ENCODE measurements at regions not wholly inside any gene's neighbourhood (a gene's known extent, or its start where the extent isn't known, plus 50 kb on each side); places are given as distances from the start of the nearest gene placed in this dataset.

DNA sequence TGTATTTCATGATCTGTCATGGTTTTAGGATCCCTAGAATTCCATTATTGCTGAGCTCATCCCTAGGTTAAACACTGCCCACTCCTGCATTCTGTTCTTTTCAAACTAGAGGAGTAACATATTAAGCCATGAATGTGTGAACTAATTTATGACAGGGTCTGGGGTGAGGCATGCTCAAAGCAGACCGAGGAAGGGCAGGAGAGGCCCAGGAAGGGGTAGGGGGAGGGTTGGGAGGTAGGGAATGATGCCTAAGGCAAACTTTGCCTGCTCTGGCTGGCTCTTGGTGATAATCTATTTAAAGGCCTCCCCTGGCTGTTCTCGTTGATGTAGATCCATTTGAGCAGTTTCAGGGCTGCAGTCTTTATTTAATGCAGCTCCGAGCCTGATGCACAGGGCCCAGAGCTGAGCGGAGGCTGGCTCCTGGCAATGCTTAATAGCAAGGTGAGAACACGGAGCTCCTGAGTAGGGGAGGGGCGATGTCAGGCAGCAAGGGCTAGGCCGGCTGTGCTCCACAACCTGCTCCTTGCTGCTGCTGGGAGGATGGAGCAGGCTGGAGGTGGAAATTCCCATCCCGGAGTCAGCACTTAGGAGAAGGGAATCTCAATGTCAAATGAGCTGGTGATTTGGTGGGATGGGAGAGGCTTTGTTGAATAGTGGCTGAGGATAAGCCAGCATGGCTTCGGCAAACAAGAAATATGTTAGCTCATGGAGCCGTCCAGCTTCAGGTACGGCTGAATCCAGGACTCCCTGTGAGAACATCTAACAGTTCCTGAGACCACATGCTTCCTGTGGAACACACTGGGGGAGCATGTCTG is 73.2 kb upstream of the UNC5A start:
- Histone ChIP-seq H3K4me3 (replicated peaks; ENCODE audit: insufficient read depth, low read length) (no peak overlapping the region), H3K27me3 (ENCODE audit: insufficient read depth, poor library complexity, severe bottlenecking) (peaks cover 29% of the 10 kb centered on the region), H3K27ac (replicated peaks) (no peak overlapping the region)
- DNase-seq (ENCODE audit: low read depth in 1 of 2, low spot score in 1 of 2): no peak
- TF ChIP-seq SPI1 (IDR thresholded peaks at IDR 0.05; ENCODE audit: borderline replicate concordance, low read depth): no peak
- TF ChIP-seq, protein P1, sequence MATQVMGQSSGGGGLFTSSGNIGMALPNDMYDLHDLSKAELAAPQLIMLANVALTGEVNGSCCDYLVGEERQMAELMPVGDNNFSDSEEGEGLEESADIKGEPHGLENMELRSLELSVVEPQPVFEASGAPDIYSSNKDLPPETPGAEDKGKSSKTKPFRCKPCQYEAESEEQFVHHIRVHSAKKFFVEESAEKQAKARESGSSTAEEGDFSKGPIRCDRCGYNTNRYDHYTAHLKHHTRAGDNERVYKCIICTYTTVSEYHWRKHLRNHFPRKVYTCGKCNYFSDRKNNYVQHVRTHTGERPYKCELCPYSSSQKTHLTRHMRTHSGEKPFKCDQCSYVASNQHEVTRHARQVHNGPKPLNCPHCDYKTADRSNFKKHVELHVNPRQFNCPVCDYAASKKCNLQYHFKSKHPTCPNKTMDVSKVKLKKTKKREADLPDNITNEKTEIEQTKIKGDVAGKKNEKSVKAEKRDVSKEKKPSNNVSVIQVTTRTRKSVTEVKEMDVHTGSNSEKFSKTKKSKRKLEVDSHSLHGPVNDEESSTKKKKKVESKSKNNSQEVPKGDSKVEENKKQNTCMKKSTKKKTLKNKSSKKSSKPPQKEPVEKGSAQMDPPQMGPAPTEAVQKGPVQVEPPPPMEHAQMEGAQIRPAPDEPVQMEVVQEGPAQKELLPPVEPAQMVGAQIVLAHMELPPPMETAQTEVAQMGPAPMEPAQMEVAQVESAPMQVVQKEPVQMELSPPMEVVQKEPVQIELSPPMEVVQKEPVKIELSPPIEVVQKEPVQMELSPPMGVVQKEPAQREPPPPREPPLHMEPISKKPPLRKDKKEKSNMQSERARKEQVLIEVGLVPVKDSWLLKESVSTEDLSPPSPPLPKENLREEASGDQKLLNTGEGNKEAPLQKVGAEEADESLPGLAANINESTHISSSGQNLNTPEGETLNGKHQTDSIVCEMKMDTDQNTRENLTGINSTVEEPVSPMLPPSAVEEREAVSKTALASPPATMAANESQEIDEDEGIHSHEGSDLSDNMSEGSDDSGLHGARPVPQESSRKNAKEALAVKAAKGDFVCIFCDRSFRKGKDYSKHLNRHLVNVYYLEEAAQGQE (IDR thresholded peaks at IDR 0.05; ENCODE audit: insufficient replicate concordance, low read depth): no peak
- TF ChIP-seq GABPA (IDR thresholded peaks at IDR 0.05; ENCODE audit: low read depth): no peak
- TF ChIP-seq, protein P2, sequence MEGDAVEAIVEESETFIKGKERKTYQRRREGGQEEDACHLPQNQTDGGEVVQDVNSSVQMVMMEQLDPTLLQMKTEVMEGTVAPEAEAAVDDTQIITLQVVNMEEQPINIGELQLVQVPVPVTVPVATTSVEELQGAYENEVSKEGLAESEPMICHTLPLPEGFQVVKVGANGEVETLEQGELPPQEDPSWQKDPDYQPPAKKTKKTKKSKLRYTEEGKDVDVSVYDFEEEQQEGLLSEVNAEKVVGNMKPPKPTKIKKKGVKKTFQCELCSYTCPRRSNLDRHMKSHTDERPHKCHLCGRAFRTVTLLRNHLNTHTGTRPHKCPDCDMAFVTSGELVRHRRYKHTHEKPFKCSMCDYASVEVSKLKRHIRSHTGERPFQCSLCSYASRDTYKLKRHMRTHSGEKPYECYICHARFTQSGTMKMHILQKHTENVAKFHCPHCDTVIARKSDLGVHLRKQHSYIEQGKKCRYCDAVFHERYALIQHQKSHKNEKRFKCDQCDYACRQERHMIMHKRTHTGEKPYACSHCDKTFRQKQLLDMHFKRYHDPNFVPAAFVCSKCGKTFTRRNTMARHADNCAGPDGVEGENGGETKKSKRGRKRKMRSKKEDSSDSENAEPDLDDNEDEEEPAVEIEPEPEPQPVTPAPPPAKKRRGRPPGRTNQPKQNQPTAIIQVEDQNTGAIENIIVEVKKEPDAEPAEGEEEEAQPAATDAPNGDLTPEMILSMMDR (IDR thresholded peaks at IDR 0.05; ENCODE audit: insufficient read depth, low read length): no peak

DNA sequence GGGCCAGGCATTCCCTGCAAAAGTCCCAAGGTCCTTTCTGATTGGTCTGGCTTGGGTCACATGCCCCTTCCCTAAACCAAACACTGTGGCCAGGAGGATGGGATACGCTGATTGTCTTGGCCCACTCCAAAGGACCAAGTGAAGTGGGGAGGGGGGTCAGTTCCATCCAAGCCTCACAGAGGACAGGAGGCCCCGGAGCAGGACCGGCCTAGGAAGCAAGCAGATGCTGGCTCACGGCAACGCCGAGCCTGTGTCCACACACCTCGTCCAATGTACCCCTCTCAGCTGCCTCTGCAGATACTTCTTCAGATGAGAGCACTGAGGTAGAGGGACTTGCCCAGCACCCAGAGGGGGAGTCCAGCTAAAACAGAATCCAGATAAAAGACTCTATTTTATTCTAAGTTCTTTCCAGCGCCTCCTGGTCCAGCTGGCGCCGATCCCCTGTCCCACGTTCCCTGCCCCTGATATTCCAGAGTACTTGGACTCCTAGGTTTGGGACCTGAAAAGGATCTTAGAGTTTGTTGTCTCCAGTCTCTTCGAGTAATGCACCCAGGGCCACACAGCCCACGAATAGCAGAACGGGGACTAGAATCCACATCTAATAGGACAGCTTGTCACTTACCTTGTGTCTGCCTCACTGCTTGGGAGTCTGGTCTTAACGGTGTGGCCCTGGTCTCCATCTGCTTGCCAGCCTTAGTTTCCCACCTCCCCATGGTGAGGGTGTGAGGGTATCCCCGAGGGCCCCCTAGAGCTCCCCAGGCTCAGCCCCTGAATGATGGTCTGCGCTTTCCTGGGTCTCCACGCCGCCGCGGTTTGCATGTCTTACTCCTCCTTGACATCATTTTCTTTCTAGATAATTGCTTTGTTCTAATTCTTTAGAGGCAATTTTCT is 72.4 kb upstream of the UNC5A start:
- DNase-seq (ENCODE audit: low read depth in 1 of 2, low spot score in 1 of 2): no peak
- TF ChIP-seq, protein P1 (IDR thresholded peaks at IDR 0.05; ENCODE audit: insufficient replicate concordance, low read depth): no peak
- TF ChIP-seq SPI1 (IDR thresholded peaks at IDR 0.05; ENCODE audit: borderline replicate concordance, low read depth): no peak
- TF ChIP-seq, protein P2 (IDR thresholded peaks at IDR 0.05; ENCODE audit: insufficient read depth, low read length): no peak
- no peak for TF ChIP-seq POLR2AphosphoS5 (IDR thresholded peaks at IDR 0.05; ENCODE audit: low read depth)
- TF ChIP-seq GABPA (IDR thresholded peaks at IDR 0.05; ENCODE audit: low read depth): no peak
- Histone ChIP-seq H3K27me3 (ENCODE audit: insufficient read depth, poor library complexity, severe bottlenecking) (peaks cover 36% of the 10 kb centered on the region), H3K4me3 (replicated peaks; ENCODE audit: insufficient read depth, low read length) (no peak overlapping the region), H3K27ac (replicated peaks) (no peak overlapping the region)

GRCh38 chr5:176738637-176739250 is 71.6 kb upstream of the UNC5A start:
- no peak overlapping the region for H3K4me3 ChIP-seq (replicated peaks; ENCODE audit: insufficient read depth, low read length)
- no peak for DNase-seq (ENCODE audit: low read depth in 1 of 2, low spot score in 1 of 2)
- TF ChIP-seq, protein P1 (IDR thresholded peaks at IDR 0.05; ENCODE audit: insufficient replicate concordance, low read depth): no peak
- no peak for TF ChIP-seq SPI1 (IDR thresholded peaks at IDR 0.05; ENCODE audit: borderline replicate concordance, low read depth)
- TF ChIP-seq, protein P2 (IDR thresholded peaks at IDR 0.05; ENCODE audit: insufficient read depth, low read length): no peak
- TF ChIP-seq GABPA (IDR thresholded peaks at IDR 0.05; ENCODE audit: low read depth): no peak
- H3K27ac ChIP-seq (replicated peaks): no peak overlapping the region
- H3K27me3 ChIP-seq (ENCODE audit: insufficient read depth, poor library complexity, severe bottlenecking): peaks cover 39% of the 10 kb centered on the region

Data from HL-60 (cell line).